GM19351 (cell line): ENCODE measurements at regions not wholly inside any gene's neighbourhood (a gene's known extent, or its start where the extent isn't known, plus 50 kb on each side); places are given as distances from the start of the nearest gene placed in this dataset.

Source experiments
- ATAC-seq: cut with Tn5 transposase; IDR thresholded peaks from one replicate; pipeline ENCODE4 v1.9.1; 2021; ENCODE audit warnings: mild to moderate bottlenecking, moderate library complexity; ENCODE audit not compliant: unreplicated experiment

DNA sequence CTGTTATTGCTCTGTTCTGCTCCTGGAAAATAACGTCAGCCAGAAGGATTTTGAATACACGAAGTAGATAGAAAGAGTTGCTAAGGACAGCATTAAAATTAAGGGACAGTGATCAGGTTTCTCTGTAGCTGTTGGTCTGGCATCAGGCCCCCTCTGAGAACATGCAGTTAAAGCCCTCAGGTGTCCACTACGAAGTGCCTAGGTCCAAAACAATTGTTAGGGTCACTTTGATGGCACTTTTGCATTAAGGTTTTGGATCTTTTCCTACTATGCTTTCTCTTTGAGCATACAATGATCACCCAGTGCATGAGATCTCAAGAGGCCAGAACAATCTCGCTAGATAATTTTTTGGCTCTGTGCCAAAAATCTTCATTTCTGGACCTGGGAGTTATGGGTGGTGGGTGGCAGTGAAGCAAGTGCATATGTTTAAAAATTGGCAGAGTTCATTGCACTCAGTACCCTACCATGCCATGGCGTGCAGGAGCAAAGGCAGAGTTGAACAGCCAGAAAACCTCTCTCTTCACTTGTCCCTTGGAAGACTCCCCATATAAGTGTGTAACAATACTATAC, 797.6 kb downstream of the ROBO2 start:
- no peak for ATAC-seq

DNA sequence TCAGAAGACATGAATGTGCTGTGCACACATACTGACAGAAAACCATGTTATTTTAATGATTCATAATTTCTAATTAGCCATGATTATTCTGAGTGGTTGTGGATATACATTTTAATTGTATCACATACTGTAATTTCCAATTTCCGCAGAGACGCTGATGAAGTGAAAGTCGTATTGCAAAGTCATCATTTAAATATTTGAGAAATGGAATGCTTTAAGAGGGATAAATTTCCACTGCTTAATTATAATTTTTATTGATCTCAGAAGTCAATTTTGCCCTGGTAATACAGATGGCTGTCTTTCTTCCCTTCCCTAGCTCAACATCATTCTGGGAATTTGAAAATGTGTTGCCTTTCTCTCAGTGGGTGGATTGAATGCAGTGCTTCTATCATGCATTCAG, 819.3 kb downstream of the ROBO2 start:
- no peak for ATAC-seq

DNA sequence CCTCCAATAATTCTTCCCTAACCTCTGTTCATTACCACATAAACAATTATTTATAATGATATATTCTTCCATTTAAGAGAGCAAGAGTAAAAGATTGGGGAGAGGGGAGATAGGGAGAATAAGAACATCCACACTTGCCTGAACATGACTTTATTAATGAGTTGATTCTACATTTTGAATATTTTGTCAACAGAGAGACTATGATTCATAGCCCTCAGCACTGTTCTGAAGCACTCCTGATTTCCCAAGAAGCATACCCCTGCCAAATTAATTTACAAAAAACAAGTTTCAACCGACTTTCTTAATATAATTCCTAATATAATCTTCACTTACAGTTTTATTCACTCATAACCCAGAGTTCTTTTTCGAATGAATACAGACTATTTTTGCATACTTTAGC, 828.8 kb downstream of the ROBO2 start:
- no peak for ATAC-seq

DNA sequence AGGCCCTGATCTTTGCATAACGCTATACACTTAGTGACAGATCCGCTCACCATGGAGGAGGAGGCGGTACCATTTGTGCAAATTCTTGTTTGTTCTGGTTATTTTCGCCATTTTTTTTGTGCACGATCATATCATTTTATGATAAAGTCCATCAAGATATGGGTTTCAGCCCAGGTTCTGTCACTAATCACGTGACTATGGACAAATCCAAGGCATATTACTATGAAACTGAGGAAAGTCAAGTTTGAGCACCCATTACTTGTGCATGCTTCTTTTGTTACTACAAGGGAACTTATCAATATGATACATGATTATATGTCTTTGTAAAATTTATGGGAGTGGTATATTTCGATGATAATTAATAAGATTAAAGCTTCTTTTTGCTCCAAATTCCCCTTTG, 829.5 kb downstream of the ROBO2 start:
- ATAC-seq: no peak

DNA sequence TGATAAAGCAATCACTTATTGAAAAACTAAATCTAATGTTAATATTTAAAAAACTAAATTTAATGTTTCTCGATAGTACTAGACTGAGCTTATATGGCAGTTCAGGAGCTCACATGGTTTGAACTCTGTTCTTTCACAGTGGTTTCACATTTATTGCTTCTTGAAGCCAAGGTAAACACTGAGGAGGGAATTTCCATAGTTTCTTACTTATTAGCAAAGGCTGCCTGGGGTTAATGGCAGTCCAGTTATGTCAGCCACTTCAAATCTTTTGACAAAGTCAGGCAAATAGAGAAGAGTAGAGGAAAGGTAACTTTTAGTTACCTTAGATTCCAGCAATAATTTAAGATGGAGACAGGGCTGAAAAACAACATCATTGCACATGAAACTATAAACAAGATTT, 831.5 kb downstream of the ROBO2 start:
- ATAC-seq: no peak

DNA sequence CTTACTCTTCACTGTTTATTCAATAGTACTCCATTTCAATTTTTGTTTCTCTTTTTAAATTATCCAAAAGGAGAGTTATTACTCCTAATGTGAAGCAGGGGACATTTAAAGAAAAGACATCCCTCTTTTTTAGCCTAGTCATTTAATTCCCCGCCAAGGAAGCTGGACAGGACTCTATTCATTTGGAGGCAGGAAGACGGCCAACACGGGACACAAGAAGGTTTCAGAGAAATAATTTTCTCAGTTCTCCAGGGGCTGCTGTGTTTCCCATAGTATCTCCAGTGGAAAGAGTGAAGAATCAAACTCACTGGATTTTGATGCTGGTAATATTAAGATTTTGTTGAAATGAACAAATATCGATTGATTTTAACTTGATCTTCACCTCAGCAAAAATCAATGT, 833.7 kb downstream of the ROBO2 start:
- ATAC-seq: no peak

DNA sequence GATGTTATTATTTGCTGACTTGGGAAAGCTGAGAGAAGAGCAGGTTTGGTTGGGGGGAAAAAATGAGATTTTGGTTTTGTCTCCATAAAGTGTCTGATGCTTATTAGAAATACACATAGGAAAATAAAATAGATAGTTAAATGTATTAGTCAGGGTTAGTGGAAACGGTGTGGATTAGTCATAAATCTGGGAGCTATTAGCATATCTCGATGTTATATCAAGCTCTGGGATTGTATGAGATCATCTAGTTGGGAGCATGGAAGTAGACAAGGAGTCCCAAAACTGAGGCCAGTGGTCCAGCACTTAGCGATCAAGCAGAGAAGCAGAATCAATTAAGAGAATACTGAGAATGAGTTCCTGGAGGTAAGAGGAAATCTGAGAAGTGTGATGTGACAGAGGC, 845.5 kb downstream of the ROBO2 start:
- ATAC-seq: no peak

DNA sequence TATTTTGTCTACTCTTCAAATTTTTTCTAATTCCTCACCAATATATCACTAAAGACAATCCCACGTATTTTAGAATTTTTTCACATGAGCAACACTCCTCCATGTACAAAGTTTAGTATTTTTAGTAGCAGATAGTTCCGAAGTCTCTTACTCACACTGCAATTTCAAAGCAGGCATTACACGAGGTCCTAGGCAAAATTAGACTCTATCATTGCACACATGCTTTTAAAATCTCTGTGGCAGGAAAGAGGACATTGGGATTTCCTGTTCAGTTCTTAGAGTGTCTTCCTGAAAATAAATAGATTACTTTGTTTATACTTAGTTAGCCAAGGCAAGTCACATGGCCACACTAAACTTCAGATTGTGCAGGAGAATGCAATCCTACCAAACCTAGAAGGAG, 847.7 kb downstream of the ROBO2 start:
- ATAC-seq: no peak

DNA sequence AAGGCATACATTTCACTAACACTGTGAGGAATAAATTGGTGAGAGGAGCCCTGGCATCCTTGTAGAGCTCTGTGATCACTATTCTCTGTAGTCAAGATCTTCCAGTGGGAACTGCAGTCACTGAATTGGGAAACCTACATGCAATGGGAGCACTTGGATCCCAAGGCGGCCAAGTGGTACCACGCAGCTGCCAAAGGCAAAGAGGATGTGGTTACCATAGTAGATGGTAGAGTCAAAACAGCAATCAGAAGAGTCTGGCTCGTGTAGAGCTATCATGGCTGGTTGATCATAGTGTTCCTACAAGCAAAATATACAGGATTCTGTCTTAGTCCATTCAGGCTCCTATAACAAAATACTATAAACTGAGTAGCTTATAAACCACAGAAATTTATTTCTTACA, 849.7 kb downstream of the ROBO2 start:
- ATAC-seq: no peak

DNA sequence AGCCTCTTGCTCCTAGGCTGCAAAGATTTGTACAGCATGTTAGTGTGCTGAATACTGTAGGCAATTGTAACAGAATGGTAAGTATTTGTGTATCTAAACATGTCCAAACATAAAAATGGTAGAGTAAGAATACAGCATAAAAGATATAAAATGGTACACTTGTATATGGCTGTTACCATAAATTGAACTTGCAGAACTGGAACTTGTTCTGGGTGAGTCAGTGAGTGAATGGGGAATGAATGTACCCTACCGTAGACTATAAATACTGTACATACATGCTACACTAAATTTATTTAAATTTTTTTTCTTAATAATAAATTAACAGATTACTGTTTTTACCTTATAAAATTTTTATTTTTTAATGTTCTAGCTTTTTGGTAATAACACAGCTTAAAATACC, 858.7 kb downstream of the ROBO2 start:
- ATAC-seq: no peak

DNA sequence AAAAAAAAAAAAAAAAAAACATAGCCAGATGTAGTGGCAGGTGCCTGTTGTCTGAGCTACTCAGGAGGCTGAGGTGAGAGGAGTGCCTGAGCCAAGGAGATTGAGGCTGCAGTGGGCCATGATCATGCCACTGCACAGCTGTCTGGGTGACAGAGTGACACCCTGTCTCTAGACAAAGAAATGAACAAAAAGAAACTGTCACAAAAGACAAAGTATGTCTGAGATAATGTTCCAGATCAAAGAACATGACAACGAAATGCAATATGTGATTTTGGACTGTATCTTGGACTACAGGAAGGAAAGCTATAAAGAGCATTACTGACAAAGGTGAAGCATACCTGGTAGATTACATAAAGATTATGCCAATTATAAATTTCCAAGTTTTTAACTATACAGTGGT, 862.8 kb downstream of the ROBO2 start:
- ATAC-seq: no peak

DNA sequence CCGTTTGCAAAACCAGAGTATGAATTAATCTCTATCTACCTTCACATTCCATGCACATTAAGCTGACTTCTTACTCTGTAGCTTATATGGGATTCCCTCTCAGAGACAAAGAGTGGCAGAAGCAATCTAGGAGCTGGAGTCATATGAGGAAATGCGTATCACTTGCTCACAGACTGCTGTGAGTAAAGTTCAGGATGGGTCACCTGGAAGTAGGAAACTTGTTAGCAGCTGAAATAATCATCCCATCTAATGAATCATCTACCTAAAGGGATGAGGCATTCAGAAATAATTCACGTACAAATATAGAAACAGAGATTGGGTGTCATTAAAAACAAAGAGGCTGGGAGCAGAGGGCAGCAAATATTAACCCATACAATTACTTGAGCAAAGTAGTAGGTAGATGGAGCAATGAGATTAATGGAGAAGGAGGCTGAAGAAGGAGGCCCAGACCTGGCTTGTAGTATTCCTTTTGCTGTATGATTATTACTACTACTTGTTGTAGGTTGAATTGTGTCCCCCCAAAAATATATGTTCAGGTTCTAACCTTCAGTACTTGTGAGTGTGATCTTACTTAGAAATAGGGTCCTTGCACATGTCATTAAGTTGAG, 866.3 kb downstream of the ROBO2 start:
- no peak for ATAC-seq

DNA sequence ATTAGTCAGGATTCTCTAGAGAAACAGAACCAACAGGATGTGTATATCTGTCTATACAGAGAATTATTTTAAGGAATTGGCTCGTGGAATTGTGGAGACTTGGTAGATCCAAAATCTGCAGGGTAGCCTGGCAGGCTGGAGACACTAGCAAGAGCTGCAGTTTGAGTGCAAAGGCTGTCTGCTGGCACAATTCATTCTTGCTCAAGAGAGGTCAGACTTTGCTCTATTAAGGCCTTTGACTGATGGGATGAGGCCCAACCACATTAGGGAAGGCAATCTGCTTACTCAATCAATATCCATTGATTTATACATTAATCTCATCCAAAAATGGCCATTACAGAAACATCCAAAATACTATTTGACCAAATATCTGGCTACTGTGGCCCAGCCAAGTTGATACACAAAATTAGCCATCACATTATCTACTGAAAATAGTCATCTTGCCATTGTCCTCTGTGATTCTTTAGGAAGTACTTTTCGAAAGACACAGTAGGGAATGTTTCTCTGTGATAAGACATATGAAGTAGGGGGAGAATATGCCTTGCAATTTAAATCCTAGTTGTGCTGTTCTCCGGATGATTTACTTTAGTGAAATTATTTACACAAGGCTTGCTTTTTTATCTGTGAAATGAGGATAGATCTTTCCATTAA, 873.8 kb downstream of the ROBO2 start:
- ATAC-seq: no peak

DNA sequence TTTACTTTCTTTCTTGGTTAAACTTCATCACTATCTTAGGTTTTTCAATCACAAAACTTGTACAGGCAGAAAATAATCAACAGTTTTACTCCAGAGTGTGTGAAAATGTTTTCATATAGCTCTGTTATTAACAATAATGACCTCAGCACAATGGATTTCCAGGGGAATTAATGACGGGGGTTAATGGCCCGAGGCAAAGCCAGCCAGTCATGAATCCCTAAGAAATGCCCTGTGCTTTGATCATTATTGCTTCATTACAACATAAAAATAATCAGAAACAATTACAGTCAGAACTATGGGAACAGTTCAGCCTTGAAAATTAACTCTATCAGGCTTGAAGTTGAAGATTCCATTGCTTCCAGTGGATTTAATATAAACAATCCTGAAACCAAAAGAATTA, 875.4 kb downstream of the ROBO2 start:
- ATAC-seq: no peak

DNA sequence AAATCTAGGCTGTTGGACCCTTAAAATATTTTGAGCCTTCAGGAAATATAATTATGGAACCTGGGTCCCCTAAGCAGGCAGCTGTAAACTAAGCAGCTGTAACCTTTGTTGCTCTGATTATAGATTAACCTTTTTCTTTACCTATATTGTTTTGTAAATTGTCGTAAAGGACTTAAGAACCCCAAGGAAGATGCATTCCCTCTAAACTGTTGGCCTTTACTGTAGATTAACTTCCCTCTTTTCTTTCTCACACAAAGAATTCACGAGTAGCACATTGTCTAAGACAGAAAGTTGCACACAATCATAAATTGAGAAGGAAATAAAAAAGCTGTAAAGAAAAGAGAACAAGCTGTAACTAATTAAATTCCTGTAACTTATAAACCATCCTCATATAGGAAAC, 877.3 kb downstream of the ROBO2 start:
- ATAC-seq: no peak

DNA sequence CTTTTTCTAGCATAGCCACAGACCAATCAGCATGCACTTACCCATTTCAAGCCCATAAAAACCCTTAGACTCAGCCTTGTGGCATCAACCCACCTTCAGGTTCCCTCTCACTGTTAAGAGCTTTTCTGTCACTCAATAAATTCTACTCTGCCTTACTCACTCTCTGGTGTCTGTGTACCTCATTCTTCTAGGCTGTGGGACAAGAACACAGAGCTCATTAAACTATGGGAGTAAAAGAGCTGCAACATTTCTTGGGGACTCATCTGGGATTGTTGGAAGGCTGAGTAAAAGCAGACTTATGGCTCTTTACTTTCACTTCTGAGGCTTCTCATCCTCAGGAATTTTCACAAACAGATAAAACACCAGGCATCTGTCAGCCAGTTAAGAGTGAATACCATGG, 879.3 kb downstream of the ROBO2 start:
- ATAC-seq: no peak

DNA sequence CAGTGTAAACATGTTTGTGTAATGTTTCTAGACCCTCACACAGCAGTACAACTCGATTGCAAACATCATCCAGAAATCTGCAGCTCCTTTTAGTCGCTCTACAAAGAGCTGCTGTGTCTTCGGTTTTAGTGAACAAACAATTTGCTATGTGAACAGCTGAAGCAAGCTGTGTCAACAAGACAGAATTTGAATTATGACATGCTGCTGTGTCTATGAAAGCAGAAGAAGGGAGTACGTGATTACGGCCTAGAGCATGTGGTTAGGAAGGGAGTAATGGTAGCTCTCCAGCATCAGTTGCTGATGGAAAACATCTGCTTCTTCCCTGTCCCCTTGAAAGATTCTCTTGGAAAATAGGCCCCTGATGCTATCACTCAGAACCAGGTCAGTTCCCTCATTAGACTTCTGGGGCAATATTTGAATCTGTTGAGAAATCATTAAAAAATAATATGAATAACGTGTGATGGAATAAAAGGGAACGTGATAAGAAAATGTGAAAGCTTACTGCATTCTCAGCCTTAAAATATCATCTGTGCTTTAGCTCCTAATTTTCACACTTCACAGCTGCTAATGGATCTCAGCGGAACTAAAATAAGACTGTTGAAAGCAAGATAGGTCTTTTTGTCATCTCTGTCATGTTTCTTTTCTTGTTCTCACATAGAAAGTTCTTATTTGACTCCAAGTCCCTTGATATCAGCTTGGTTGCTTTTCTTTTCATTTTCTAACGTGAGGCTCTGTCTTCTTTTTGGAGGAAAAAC, 891.5 kb downstream of the ROBO2 start:
- no peak for ATAC-seq

DNA sequence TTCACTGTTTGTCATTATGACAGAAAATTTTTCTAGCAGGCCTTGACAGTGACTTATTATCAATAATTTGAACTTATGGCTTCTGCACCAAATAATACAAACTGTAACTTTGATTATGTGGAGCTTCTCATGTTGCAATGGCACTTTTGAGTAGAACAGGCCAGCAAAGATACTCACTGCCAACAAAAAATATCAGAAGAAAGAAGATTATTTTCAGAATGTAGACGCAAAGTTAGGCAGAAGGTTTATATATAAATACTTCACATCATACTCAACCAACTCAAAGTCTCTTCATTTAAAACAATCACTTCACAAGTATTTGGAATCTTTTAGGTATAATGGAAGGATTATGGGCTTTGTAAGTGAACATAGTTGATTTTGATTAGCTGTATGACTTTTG, 893.0 kb downstream of the ROBO2 start:
- no peak for ATAC-seq

DNA sequence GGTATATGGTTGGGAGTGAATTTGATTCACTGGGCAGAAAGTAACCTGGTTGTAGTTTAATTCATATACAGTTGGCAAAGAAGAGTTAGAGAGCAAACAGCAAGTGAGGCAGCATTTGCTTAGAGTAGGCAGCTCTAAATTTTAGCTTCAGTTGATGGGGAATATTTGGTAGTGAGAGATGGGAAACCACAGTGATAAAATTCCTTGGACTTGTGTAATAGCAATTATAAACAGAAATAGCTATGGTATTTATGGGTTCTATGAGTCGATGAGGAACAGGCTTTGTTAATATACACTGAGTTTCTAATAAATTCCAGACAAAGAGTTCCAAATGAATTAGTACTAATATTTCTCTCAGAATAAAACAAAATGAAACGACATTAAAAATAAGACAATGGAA, 894.0 kb downstream of the ROBO2 start:
- no peak for ATAC-seq

DNA sequence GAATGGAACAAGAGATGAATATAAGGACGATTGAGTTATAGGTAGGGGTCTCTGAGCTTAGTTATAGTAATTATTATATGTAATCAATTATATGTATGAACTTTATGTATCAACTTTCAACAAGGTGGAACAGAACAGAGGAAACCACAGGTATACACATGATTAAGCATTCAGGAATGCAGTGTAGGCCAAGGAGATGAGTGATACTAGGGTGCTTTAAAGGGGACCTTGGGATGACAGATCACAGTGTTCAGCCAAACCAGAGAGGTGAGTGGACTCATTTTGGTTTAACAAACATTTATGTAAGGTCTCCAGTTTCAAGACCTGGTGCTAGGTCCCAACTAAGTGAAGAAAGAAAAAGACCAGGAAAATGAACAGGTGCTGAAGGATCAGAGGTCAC, 895.5 kb downstream of the ROBO2 start:
- no peak for ATAC-seq

DNA sequence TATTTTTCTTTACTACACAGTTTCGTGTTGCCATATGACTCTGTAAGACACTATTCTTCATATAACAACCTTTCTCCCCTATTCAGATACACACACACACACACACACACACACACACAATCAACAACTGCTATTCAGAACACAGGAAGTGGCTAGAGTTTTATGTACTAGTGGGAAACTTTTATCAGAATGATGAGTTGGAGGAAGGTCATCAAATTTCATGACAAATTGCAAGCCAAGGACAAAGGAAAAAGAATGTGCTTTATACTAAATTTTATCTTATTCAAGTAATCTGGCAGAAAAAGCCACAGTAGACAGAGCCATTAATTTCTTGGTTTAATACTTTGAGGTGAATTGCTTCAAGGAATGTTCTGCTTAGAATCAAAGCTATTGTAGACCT, 899.8 kb downstream of the ROBO2 start:
- ATAC-seq: no peak

DNA sequence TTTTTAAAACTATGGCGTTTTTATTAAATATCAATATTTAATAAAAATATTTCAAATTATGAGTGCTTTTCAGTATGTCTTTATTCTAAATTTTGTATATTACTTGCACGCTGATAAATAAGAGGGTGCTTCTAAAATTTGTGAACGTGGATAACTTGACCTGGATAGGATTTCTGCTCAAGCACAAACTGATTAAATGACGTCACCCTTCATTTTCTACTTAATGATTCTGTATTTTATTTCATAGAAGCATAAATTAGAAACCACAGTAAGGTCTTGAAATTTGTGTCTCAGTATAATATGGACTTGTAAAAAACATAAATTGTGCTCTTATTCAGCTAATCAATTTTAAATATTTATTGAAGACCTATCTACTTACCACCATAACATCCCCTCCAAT, 903.7 kb downstream of the ROBO2 start:
- ATAC-seq: no peak
